GM19238 (cell line): ENCODE measurements at regions not wholly inside any gene's neighbourhood (a gene's known extent, or its start where the extent isn't known, plus 50 kb on each side); places are given as distances from the start of the nearest gene placed in this dataset.

Source experiments
- DNase-seq: peaks from one replicate; pipeline ENCODE4 v3.0.0; 2011; ENCODE audit warnings: low spot score; ENCODE audit not compliant: insufficient read length

GRCh38 chr13:111536075-111536642, 215.7 kb downstream of the TEX29 start:
- no peak for DNase-seq

GRCh38 chr13:111537115-111537728, 216.8 kb downstream of the TEX29 start:
- DNase-seq: no peak

GRCh38 chr13:111537843-111538499, 217.5 kb downstream of the TEX29 start:
- DNase-seq: no peak

- DNase-seq: no peak
Observed at GRCh38 chr13:111539252-111539651, 218.8 kb downstream of the TEX29 start.

- DNase-seq: no peak
Observed at GRCh38 chr13:111539791-111540446, 219.5 kb downstream of the TEX29 start.

GRCh38 chr13:111540486-111540885, 220.0 kb downstream of the TEX29 start:
- no peak for DNase-seq

- DNase-seq: no peak
Observed at GRCh38 chr13:111541345-111541744, 220.9 kb downstream of the TEX29 start.

- no peak for DNase-seq
Observed at GRCh38 chr13:111541752-111542529, 221.5 kb downstream of the TEX29 start.

GRCh38 chr13:111542530-111543341, 222.3 kb downstream of the TEX29 start:
- no peak for DNase-seq

GRCh38 chr13:111546921-111547675, 226.7 kb downstream of the TEX29 start:
- DNase-seq: no peak

- DNase-seq: no peak
Observed at GRCh38 chr13:111547726-111548273, 227.4 kb downstream of the TEX29 start.

GRCh38 chr13:111548301-111548700, 227.9 kb downstream of the TEX29 start:
- no peak for DNase-seq

- no peak for DNase-seq
Observed at GRCh38 chr13:111548805-111549204, 228.4 kb downstream of the TEX29 start.

- DNase-seq: no peak
Observed at GRCh38 chr13:111549464-111549863, 229.0 kb downstream of the TEX29 start.

- no peak for DNase-seq
Observed at GRCh38 chr13:111550062-111550461, 229.6 kb downstream of the TEX29 start.

- no peak for DNase-seq
Observed at GRCh38 chr13:111551204-111551820, 230.9 kb downstream of the TEX29 start.

GRCh38 chr13:111552891-111553655, 232.6 kb downstream of the TEX29 start:
- DNase-seq: no peak

- DNase-seq: no peak
Observed at GRCh38 chr13:111554539-111555267, 234.3 kb downstream of the TEX29 start.
